B cell (primary cell): ENCODE measurements at regions not wholly inside any gene's neighbourhood (a gene's known extent, or its start where the extent isn't known, plus 50 kb on each side); places are given as distances from the start of the nearest gene placed in this dataset.

Experiments used
- ATAC-seq: fragments of 200-7000 bp; cut with Tn5 transposase; one replicate; pipeline ENCODE4 v1.10.0; 2021; ENCODE audit warnings: low read depth, mild to moderate bottlenecking, moderate number of reproducible peaks, moderate library complexity
- CTCF ChIA-PET: fragments of 350-600 bp; sonication (Branson Sonifier 250); formaldehyde crosslinking; loops from one replicate; lab custom pipeline; 2021; ENCODE audit warnings: antibody characterized with exemption, inconsistent platforms; lab: Charles Lee
- POLR2A ChIA-PET: fragments of 350-600 bp; sonication (Branson Sonifier 250); formaldehyde crosslinking; loops from one replicate; lab custom pipeline; 2021; ENCODE audit warnings: antibody characterized with exemption; lab: Charles Lee
- DNase-seq: peaks from one replicate; pipeline ENCODE4 v3.0.0; 2013
- H2AFZ ChIP-seq: 2 replicates; pipeline ENCODE4 v1.6.1; 2012; ENCODE audit warnings: mild to moderate bottlenecking, low read depth, low read length; ENCODE audit not compliant: insufficient read depth, poor library complexity, severe bottlenecking
- H3K27ac ChIP-seq, 2 donors: 1 replicate in 1 of 2; 2 replicates in 1 of 2; pipeline ENCODE4 v1.5.1; 2012 to 2013; ENCODE audit warnings: low read length in 2 of 2, mild to moderate bottlenecking in 2 of 2, moderate library complexity in 1 of 2
- H3K27me3 ChIP-seq, 4 experiments: fragments of 200-600 bp in 1 of 4; sonication (generic) in 1 of 4; replicated peaks in 1 of 4; 1 replicate in 2 of 4; 2 replicates in 2 of 4; pipeline versions ENCODE4 v1.6.1 to v1.7.0; 2013 to 2016; ENCODE audit warnings: low read length in 3 of 4, mild to moderate bottlenecking in 2 of 4, mixed read lengths in 1 of 4, moderate library complexity in 1 of 4; ENCODE audit not compliant: insufficient read depth in 4 of 4, control insufficient read depth in 3 of 4; ENCODE audit errors: control extremely low read depth in 1 of 4
- H3K36me3 ChIP-seq, 2 experiments: replicated peaks in 1 of 2; 1 replicate in 1 of 2; 2 replicates in 1 of 2; pipeline versions ENCODE4 v1.6.1 to v1.7.1; 2013; ENCODE audit warnings: low read length in 1 of 2; ENCODE audit not compliant: insufficient read depth in 2 of 2, control insufficient read depth in 1 of 2; ENCODE audit errors: control extremely low read depth in 1 of 2, extremely low read depth in 1 of 2
- H3K4me1 ChIP-seq, 2 donors: fragments of 200-600 bp in 1 of 2; sonication (generic) in 1 of 2; 1 replicate in 1 of 2; 2 replicates in 1 of 2; pipeline versions ENCODE4 v1.5.1 to v1.6.1; 2013 to 2017; ENCODE audit warnings: low read length in 2 of 2; ENCODE audit not compliant: control insufficient read depth in 2 of 2, insufficient read depth in 2 of 2
- H3K4me2 ChIP-seq: replicated peaks from 2 replicates; pipeline ENCODE3; 2012; ENCODE audit warnings: mild to moderate bottlenecking, low read depth, low read length; ENCODE audit not compliant: poor library complexity, severe bottlenecking
- H3K4me3 ChIP-seq, 5 experiments: fragments of 200-600 bp in 1 of 5; sonication (generic) in 1 of 5; 1 replicate in 3 of 5; 2 replicates in 2 of 5; pipeline versions ENCODE4 v1.5.1 to v1.7.0; 2011 to 2016; ENCODE audit warnings: low read length in 4 of 5, mild to moderate bottlenecking in 4 of 5, low read depth in 2 of 5, control low read depth in 1 of 5, moderate library complexity in 1 of 5; ENCODE audit not compliant: insufficient read depth in 1 of 5; ENCODE audit errors: control extremely low read depth in 1 of 5, extremely low read depth in 1 of 5
- H3K79me2 ChIP-seq: fragments of 200-600 bp; sonication (generic); one replicate; pipeline ENCODE4 v1.6.0; 2016; ENCODE audit warnings: low read length; ENCODE audit not compliant: control insufficient read depth, insufficient read depth
- H3K9ac ChIP-seq: fragments of 200-600 bp; sonication (generic); 2 replicates; pipeline ENCODE4 v1.6.1; 2017; ENCODE audit warnings: mild to moderate bottlenecking, low read length, moderate library complexity
- H3K9me3 ChIP-seq, 3 donors: one replicate each; pipeline versions ENCODE4 v1.6.1 to v1.7.1; 2013; ENCODE audit warnings: low read length in 2 of 3; ENCODE audit not compliant: control insufficient read depth in 2 of 3, insufficient read depth in 1 of 3; ENCODE audit errors: control extremely low read depth in 1 of 3
- H4K20me1 ChIP-seq: 2 replicates; pipeline ENCODE4 v1.6.0; 2012; ENCODE audit warnings: mild to moderate bottlenecking, low read length; ENCODE audit not compliant: insufficient read depth, control insufficient read depth, poor library complexity, severe bottlenecking
- H3K27ac Mint-ChIP-seq: one replicate; pipeline ENCODE4 v1.8.0; 2021; ENCODE audit warnings: mixed read lengths
- H3K27me3 Mint-ChIP-seq: one replicate; pipeline ENCODE4 v1.8.0; 2021; ENCODE audit warnings: mixed read lengths
- H3K4me1 Mint-ChIP-seq: one replicate; pipeline ENCODE4 v1.8.0; 2021; ENCODE audit warnings: mixed read lengths
- H3K4me3 Mint-ChIP-seq: one replicate; pipeline ENCODE4 v1.8.0; 2021; ENCODE audit warnings: mixed read lengths
- H3K9me3 Mint-ChIP-seq: one replicate; pipeline ENCODE4 v1.8.0; 2022; ENCODE audit warnings: mixed read lengths; ENCODE audit not compliant: insufficient read depth
- EZH2 ChIP-seq: IDR thresholded peaks from 2 replicates; pipeline ENCODE4 v1.6.1; 2012; ENCODE audit warnings: borderline replicate concordance, low read depth, mild to moderate bottlenecking, moderate library complexity, low read length; ENCODE audit not compliant: insufficient read depth, poor library complexity, severe bottlenecking
- WGBS: methylation state at CpG from one replicate; pipeline ENCODE4 v1.1.5; 2013; ENCODE audit warnings: missing lambda C conversion rate; ENCODE audit not compliant: insufficient coverage; 5-methylcytosine and 5-hydroxymethylcytosine counted together
- intact Hi-C: fragments of 100-400 bp; cut with micrococcal nuclease; formaldehyde crosslinking; loops from one replicate; pipeline ENCODE4 v1.10.0; 2022
- TF ChIP-seq, protein P1 (sequence below): fragments of 200-600 bp; IDR thresholded peaks from one replicate; pipeline ENCODE4 v1.8.0; 2022; ENCODE audit warnings: antibody characterized with exemption, mild to moderate bottlenecking

DNA sequence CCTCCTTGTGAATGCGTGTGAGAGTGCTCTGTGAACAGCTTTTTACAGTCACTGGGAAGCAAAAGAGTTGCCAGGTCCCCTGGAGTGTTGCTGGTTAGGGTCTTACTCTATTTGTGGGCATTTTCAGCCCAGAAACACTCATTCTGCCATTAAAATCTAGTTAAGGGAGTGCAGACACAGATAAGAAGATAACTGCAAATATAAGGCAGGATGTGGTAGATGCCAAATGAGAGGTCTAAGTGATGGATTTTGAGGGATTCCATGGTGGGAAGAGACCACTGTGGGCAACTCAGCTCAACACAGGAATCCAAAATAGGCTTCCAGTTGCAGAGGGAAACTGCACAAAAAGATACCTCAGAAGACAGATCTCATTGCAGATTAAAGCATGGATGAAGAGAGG lies 54.5 kb upstream of the KL start:
- no peak for ATAC-seq
- Histone ChIP-seq H3K27ac (no peak overlapping the region), H3K4me3 (no peak overlapping the region), H3K27me3 (peaks cover 0 to 4% (median 0%) of the 10 kb centered on the region in 4 experiments), H2AFZ (no peak overlapping the region), H3K9me3 (peaks cover 0 to 4% (median 0%) of the 10 kb centered on the region in 3 donors), H3K36me3 (no peaks in the 10 kb centered on the region), H3K9ac (no peak overlapping the region), H3K4me1 (no peaks in the 10 kb centered on the region), H4K20me1 (no peaks in the 10 kb centered on the region), H3K4me2 (no peak overlapping the region), H3K79me2 (no peaks in the 10 kb centered on the region)
- no CpG with 5 or more reads among the region's 1 CpG for WGBS
- DNase-seq, result no peak
- intact Hi-C loops, result no loop called here
- no peaks in the 10 kb centered on the region for H3K4me1 Mint-ChIP-seq
- H3K27me3 Mint-ChIP-seq, result peaks cover 11% of the 10 kb centered on the region
- no peak overlapping the region for H3K4me3 Mint-ChIP-seq
- POLR2A ChIA-PET, result no interaction called here
- no peak for TF ChIP-seq EZH2
- TF ChIP-seq, protein P1, sequence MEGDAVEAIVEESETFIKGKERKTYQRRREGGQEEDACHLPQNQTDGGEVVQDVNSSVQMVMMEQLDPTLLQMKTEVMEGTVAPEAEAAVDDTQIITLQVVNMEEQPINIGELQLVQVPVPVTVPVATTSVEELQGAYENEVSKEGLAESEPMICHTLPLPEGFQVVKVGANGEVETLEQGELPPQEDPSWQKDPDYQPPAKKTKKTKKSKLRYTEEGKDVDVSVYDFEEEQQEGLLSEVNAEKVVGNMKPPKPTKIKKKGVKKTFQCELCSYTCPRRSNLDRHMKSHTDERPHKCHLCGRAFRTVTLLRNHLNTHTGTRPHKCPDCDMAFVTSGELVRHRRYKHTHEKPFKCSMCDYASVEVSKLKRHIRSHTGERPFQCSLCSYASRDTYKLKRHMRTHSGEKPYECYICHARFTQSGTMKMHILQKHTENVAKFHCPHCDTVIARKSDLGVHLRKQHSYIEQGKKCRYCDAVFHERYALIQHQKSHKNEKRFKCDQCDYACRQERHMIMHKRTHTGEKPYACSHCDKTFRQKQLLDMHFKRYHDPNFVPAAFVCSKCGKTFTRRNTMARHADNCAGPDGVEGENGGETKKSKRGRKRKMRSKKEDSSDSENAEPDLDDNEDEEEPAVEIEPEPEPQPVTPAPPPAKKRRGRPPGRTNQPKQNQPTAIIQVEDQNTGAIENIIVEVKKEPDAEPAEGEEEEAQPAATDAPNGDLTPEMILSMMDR, result no peak
- H3K27ac Mint-ChIP-seq, result no peak overlapping the region
- no peaks in the 10 kb centered on the region for H3K9me3 Mint-ChIP-seq
- CTCF ChIA-PET, result no interaction called here

DNA sequence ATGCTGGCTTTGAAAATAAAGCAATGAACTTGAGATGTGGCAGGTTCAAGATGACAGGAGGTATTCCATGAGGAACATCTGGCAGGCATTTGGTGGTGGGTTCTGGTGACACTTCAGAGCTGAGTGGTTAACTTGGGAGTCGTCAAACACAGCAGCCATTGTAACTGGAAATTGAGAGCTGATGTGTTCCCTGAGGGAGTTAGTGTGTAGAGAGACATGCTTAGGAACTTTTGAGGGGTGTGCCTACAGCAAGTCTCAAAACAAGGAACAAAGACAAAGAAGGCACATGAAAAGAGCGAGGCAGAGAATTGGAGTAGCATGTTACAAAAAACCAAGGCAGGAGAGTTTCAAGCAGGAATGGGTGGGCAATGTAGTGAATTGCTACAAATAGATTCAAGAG lies 53.9 kb upstream of the KL start:
- Histone ChIP-seq H3K27ac (no peak overlapping the region), H3K79me2 (no peaks in the 10 kb centered on the region), H4K20me1 (no peaks in the 10 kb centered on the region), H3K4me1 (no peaks in the 10 kb centered on the region), H3K4me3 (no peak overlapping the region), H3K9ac (no peak overlapping the region), H3K36me3 (no peaks in the 10 kb centered on the region), H3K27me3 (peaks cover 0 to 4% (median 0%) of the 10 kb centered on the region in 4 experiments), H3K9me3 (peaks cover 0 to 4% (median 0%) of the 10 kb centered on the region in 3 donors), H3K4me2 (no peak overlapping the region), H2AFZ (no peak overlapping the region)
- Mint-ChIP-seq H3K27ac (no peak overlapping the region), H3K27me3 (peaks cover 8% of the 10 kb centered on the region), H3K9me3 (no peaks in the 10 kb centered on the region), H3K4me1 (no peaks in the 10 kb centered on the region), H3K4me3 (no peak overlapping the region)
- no peak for DNase-seq
- TF ChIP-seq, protein P1, result no peak
- TF ChIP-seq EZH2, result no peak
- CTCF ChIA-PET, result no interaction called here
- intact Hi-C loops, result no loop called here
- no peak for ATAC-seq
- 97% methylated on average over 2 of the region's 2 CpGs for WGBS
- POLR2A ChIA-PET, result no interaction called here
